ENCODE measurements at regions not wholly inside any gene's neighbourhood (a gene's known extent, or its start where the extent isn't known, plus 50 kb on each side); places are given as distances from the start of the nearest gene placed in this dataset.

DNA sequence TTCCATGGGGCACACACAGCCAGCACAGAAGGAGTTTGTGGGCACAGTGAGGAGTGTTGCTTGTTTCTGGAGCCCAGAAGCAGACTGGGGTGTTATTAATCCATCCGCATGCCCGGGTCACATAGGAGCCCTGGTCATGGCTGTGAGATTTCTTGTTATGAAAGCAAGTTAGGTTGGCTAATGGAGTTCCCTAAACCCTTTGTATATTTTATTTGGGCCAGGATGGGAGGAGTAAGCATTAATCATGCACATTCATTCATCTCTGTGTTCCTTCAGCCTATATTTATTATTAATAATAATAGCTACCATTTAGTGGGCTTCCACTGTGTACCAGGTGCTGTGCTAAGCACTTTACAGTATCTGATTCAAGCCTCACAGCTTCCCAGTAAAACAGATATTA is 200.6 kb upstream of the CDH5 start:
- TF ChIP-seq, protein P1, sequence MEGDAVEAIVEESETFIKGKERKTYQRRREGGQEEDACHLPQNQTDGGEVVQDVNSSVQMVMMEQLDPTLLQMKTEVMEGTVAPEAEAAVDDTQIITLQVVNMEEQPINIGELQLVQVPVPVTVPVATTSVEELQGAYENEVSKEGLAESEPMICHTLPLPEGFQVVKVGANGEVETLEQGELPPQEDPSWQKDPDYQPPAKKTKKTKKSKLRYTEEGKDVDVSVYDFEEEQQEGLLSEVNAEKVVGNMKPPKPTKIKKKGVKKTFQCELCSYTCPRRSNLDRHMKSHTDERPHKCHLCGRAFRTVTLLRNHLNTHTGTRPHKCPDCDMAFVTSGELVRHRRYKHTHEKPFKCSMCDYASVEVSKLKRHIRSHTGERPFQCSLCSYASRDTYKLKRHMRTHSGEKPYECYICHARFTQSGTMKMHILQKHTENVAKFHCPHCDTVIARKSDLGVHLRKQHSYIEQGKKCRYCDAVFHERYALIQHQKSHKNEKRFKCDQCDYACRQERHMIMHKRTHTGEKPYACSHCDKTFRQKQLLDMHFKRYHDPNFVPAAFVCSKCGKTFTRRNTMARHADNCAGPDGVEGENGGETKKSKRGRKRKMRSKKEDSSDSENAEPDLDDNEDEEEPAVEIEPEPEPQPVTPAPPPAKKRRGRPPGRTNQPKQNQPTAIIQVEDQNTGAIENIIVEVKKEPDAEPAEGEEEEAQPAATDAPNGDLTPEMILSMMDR (conservative IDR thresholded peaks at IDR 0.05; ENCODE audit: low read depth, low read length): no peak
- no peak for TF ChIP-seq EZH2phosphoT487 (IDR thresholded peaks at IDR 0.05; ENCODE audit: borderline replicate concordance, low read length)
